ENCODE measurements at regions not wholly inside any gene's neighbourhood (a gene's known extent, or its start where the extent isn't known, plus 50 kb on each side); places are given as distances from the start of the nearest gene placed in this dataset.

DNA sequence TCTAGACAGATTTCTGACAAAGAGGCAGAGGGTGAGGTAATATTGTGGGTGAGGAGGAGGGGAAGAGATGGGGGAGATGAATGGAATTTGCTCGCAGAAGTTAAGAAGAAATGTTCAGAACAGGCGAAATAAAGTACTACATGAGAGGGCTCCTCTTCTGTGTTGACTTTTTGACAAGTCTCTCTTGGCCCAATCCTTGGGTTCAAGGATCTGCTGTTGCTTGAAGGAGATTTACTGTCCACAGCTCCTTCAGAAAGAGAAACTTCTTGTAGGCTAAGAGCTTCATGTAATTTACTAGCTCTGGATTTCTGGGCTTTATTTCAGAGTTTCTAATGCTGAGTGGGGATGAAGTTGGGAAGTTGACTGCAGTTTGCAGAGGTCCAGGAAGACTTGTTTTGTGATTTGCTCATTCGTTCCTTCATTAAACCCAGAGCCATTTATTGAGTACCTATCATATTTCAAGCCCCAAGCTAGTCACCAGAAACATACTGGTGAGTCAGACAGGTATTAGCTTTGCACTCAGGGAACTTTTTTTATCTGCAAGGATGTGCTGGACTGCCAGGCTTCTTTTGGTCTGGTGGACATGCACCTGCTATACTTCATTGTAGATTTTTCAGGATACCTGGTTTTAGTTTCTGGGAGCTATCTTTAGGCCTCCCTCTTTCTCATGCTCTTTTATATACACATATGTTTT is 402.9 kb upstream of the CLINT1 start:
- H3K27ac ChIP-seq (ENCODE audit: low read length) = no peak overlapping the region
- WGBS (ENCODE audit: insufficient coverage) = 91% methylated on average over 3 of the region's 3 CpGs
- H3K9me3 Mint-ChIP-seq = no peaks in the 10 kb centered on the region
- DNase-seq (no peak), ATAC-seq (no peak)
- TF ChIP-seq, protein P1, sequence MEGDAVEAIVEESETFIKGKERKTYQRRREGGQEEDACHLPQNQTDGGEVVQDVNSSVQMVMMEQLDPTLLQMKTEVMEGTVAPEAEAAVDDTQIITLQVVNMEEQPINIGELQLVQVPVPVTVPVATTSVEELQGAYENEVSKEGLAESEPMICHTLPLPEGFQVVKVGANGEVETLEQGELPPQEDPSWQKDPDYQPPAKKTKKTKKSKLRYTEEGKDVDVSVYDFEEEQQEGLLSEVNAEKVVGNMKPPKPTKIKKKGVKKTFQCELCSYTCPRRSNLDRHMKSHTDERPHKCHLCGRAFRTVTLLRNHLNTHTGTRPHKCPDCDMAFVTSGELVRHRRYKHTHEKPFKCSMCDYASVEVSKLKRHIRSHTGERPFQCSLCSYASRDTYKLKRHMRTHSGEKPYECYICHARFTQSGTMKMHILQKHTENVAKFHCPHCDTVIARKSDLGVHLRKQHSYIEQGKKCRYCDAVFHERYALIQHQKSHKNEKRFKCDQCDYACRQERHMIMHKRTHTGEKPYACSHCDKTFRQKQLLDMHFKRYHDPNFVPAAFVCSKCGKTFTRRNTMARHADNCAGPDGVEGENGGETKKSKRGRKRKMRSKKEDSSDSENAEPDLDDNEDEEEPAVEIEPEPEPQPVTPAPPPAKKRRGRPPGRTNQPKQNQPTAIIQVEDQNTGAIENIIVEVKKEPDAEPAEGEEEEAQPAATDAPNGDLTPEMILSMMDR (IDR thresholded peaks at IDR 0.05) = no peak
- no peaks in the 10 kb centered on the region for H3K27me3 ChIP-seq (ENCODE audit: control insufficient read depth, insufficient read depth, low read length)
- H3K27me3 Mint-ChIP-seq (ENCODE audit: low read depth in 2 of 2) = peaks cover 0 to 6% of the 10 kb centered on the region in 2 donors
- H3K4me1 ChIP-seq (ENCODE audit: control insufficient read depth, insufficient read depth, low read length) = no peaks in the 10 kb centered on the region
- H3K9me3 ChIP-seq (ENCODE audit: control insufficient read depth, insufficient read depth, low read length) = no peaks in the 10 kb centered on the region
- no peak overlapping the region for H3K27ac Mint-ChIP-seq
- H3K36me3 ChIP-seq (ENCODE audit: control insufficient read depth, insufficient read depth, low read length) = no peaks in the 10 kb centered on the region
- H3K4me3 Mint-ChIP-seq = no peak overlapping the region
- H3K4me3 ChIP-seq (ENCODE audit: low read length) = no peak overlapping the region
- no peaks in the 10 kb centered on the region for H3K4me1 Mint-ChIP-seq
- intact Hi-C loops (cut with micrococcal nuclease) = no loop called here
- no peaks in the 10 kb centered on the region for H3K36me3 Mint-ChIP-seq

DNA sequence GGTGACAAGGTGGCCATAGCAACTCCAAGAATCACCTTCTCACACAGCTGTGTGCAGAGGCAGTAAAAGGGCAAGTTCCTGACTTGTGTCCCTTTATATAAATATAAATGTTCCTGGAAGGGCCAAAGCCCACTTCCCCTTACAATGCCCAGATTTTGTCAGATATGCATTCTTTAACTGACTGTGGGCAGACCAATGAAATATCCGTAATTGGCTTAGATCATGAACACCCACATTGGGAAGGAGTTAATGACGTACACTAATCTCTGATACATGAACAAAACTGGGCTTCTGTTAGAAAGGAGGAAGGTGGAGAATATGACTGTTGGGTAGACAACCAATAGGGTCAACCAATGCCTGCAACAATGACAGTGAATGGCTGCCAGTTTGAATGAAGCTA is 397.2 kb upstream of the CLINT1 start:
- Mint-ChIP-seq H3K4me1 (no peaks in the 10 kb centered on the region), H3K27me3 (ENCODE audit: low read depth in 2 of 2) (no peaks in the 10 kb centered on the region), H3K9me3 (peaks cover 0 to 2% of the 10 kb centered on the region in 2 donors), H3K36me3 (no peaks in the 10 kb centered on the region), H3K27ac (no peak overlapping the region), H3K4me3 (no peak overlapping the region)
- ATAC-seq (no peak), DNase-seq (no peak)
- H3K27ac ChIP-seq (ENCODE audit: low read length) = no peak overlapping the region
- intact Hi-C loops (cut with micrococcal nuclease) = no loop called here
- no peak overlapping the region for H3K4me3 ChIP-seq (ENCODE audit: low read length)
- 89% methylated on average over 2 of the region's 2 CpGs for WGBS (ENCODE audit: insufficient coverage)
- TF ChIP-seq, protein P1 (IDR thresholded peaks at IDR 0.05) = no peak
- no peaks in the 10 kb centered on the region for H3K36me3 ChIP-seq (ENCODE audit: control insufficient read depth, insufficient read depth, low read length)
- H3K9me3 ChIP-seq (ENCODE audit: control insufficient read depth, insufficient read depth, low read length) = no peaks in the 10 kb centered on the region
- H3K4me1 ChIP-seq (ENCODE audit: control insufficient read depth, insufficient read depth, low read length) = no peaks in the 10 kb centered on the region
- H3K27me3 ChIP-seq (ENCODE audit: control insufficient read depth, insufficient read depth, low read length) = no peaks in the 10 kb centered on the region

DNA sequence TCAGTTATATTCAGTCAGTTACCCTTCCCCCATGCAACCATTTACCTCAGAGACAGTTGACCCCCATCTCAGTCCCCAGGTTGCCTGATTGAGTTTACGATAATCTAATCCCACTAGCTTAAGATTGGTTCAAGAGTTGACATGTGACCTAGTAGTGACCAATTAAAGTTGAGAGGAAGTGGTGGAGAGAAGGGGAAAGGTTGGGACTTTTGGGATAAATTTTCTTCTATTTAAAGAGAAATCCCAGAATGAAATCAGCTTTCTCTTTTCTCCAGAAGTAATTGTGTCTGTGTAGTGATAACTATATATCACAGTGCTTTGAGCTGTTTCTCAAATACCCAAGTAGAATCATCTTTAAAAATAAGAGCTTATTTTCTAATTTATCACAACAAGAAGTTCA is 396.7 kb upstream of the CLINT1 start:
- Mint-ChIP-seq H3K9me3 (peaks cover 0 to 2% of the 10 kb centered on the region in 2 donors), H3K4me1 (no peaks in the 10 kb centered on the region), H3K36me3 (no peaks in the 10 kb centered on the region), H3K4me3 (no peak overlapping the region), H3K27me3 (ENCODE audit: low read depth in 2 of 2) (no peaks in the 10 kb centered on the region), H3K27ac (no peak overlapping the region)
- DNase-seq (no peak), ATAC-seq (no peak)
- Histone ChIP-seq H3K9me3 (ENCODE audit: control insufficient read depth, insufficient read depth, low read length) (no peaks in the 10 kb centered on the region), H3K36me3 (ENCODE audit: control insufficient read depth, insufficient read depth, low read length) (no peaks in the 10 kb centered on the region), H3K27ac (ENCODE audit: low read length) (no peak overlapping the region), H3K4me3 (ENCODE audit: low read length) (no peak overlapping the region), H3K27me3 (ENCODE audit: control insufficient read depth, insufficient read depth, low read length) (no peaks in the 10 kb centered on the region), H3K4me1 (ENCODE audit: control insufficient read depth, insufficient read depth, low read length) (no peaks in the 10 kb centered on the region)
- TF ChIP-seq, protein P1 (IDR thresholded peaks at IDR 0.05) = no peak
- 100% methylated on average over 1 of the region's 1 CpG for WGBS (ENCODE audit: insufficient coverage)
- intact Hi-C loops (cut with micrococcal nuclease) = no loop called here

- Mint-ChIP-seq H3K4me1 (no peaks in the 10 kb centered on the region), H3K9me3 (no peaks in the 10 kb centered on the region), H3K4me3 (no peak overlapping the region), H3K27me3 (ENCODE audit: low read depth in 2 of 2) (peaks cover 6 to 16% of the 10 kb centered on the region in 2 donors), H3K27ac (no peak overlapping the region), H3K36me3 (no peaks in the 10 kb centered on the region)
- intact Hi-C loops (cut with micrococcal nuclease) = no loop called here
- DNase-seq (no peak), ATAC-seq (no peak)
- 94% methylated on average over 6 of the region's 6 CpGs for WGBS (ENCODE audit: insufficient coverage)
- no peaks in the 10 kb centered on the region for H3K36me3 ChIP-seq (ENCODE audit: control insufficient read depth, insufficient read depth, low read length)
- H3K9me3 ChIP-seq (ENCODE audit: control insufficient read depth, insufficient read depth, low read length) = no peaks in the 10 kb centered on the region
- H3K4me3 ChIP-seq (ENCODE audit: low read length) = no peak overlapping the region
- no peaks in the 10 kb centered on the region for H3K27me3 ChIP-seq (ENCODE audit: control insufficient read depth, insufficient read depth, low read length)
- TF ChIP-seq, protein P1 (IDR thresholded peaks at IDR 0.05) = no peak
- no peak overlapping the region for H3K27ac ChIP-seq (ENCODE audit: low read length)
- H3K4me1 ChIP-seq (ENCODE audit: control insufficient read depth, insufficient read depth, low read length) = no peaks in the 10 kb centered on the region
Observed at GRCh38 chr5:158246661-158247060, 387.7 kb upstream of the CLINT1 start.

All from natural killer cell (primary cell).